Brain microvascular endothelial cell (primary cell): ENCODE measurements at regions not wholly inside any gene's neighbourhood (a gene's known extent, or its start where the extent isn't known, plus 50 kb on each side); places are given as distances from the start of the nearest gene placed in this dataset.

Experiments
- DNase-seq: peaks from one replicate; pipeline ENCODE4 v3.0.0-alpha.2; 2020
- H3K27ac ChIP-seq: fragments of 250-450 bp; sonication (Bioruptor Pico); 2 replicates; pipeline ENCODE4 v1.5.1; 2020; ENCODE audit warnings: mild to moderate bottlenecking, moderate library complexity
- H3K27me3 ChIP-seq: fragments of 250-450 bp; sonication (Bioruptor Pico); replicated peaks from 2 replicates; pipeline ENCODE4 v1.5.1; 2020; ENCODE audit warnings: mild to moderate bottlenecking
- H3K36me3 ChIP-seq: fragments of 250-450 bp; sonication (Bioruptor Pico); replicated peaks from 2 replicates; pipeline ENCODE4 v1.5.1; 2020; ENCODE audit warnings: mild to moderate bottlenecking
- H3K4me3 ChIP-seq: 2 replicates; pipeline ENCODE4 v1.5.1; 2011; ENCODE audit warnings: low read depth, mild to moderate bottlenecking, control low read depth, low read length, moderate library complexity
- CTCF ChIP-seq: IDR thresholded peaks from 2 replicates; pipeline ENCODE4 v1.5.1; 2011; ENCODE audit warnings: low read depth, mild to moderate bottlenecking, moderate library complexity, low read length, control low read depth, inconsistent platforms; ENCODE audit errors: missing control alignments
- in situ Hi-C: cut with HindIII; loops from 2 replicates; pipeline ENCODE4 v1.10.0; 2017; ENCODE audit warnings: low sequenced_read_pairs, low pct_ligation_motif_present

- Histone ChIP-seq H3K4me3 (no peak overlapping the region), H3K36me3 (no peaks in the 10 kb centered on the region), H3K27ac (peak overlapping the region; percentile 94), H3K27me3 (no peaks in the 10 kb centered on the region)
- no peak for TF ChIP-seq CTCF
- no peak for DNase-seq
- in situ Hi-C loops = no loop called here
These were observed 273.3 kb upstream of the ZPLD1 start for GRCh38 chr3:102161384-102162006.

GRCh38 chr3:102162251-102162650, 272.6 kb upstream of the ZPLD1 start:
- no peak for DNase-seq
- in situ Hi-C loops = no loop called here
- H3K36me3 ChIP-seq = no peaks in the 10 kb centered on the region
- H3K4me3 ChIP-seq = no peak overlapping the region
- TF ChIP-seq CTCF = no peak
- H3K27me3 ChIP-seq = no peaks in the 10 kb centered on the region
- H3K27ac ChIP-seq = peak overlapping the region; percentile 94

DNA sequence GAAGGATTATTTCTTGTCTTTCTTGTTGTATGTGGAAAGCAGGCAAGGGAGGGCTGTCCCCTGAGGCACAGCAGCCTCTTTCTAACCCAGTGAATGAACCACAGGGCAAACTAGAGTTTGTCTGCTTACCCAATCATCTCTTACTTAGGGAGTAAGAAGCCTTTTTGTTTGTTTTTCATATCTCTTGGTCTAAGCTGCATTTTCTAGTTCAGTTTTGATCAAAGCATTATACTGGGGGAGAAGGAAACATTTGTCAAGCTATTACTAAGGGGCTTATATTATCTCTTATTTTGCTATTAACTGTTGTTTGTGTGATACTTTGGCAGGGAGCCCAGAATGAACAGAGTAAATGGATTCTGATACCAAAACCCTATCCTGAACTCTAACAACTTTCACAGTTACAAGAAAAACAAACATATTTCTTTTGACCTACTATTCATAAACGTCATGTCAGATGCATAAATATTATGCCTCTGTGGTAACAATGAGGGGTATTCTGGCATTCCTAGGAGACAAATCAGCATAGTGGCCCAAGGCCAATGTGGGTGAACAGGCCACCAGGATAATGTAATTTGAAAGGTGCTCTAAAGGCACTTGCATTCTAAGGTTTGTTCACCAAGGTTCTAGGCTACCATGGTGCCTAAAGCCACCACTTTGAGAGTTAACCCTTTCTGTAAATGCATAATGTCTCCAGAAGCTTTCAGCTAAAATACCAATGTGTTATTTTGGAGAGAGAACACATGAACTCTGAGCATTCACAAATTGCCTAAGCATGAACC, 271.6 kb upstream of the ZPLD1 start:
- Histone ChIP-seq H3K27ac (peak overlapping the region; percentile 94), H3K4me3 (no peak overlapping the region), H3K27me3 (no peaks in the 10 kb centered on the region), H3K36me3 (no peaks in the 10 kb centered on the region)
- no peak for TF ChIP-seq CTCF
- DNase-seq = peak; percentile 93
- in situ Hi-C loops = no loop called here

DNA sequence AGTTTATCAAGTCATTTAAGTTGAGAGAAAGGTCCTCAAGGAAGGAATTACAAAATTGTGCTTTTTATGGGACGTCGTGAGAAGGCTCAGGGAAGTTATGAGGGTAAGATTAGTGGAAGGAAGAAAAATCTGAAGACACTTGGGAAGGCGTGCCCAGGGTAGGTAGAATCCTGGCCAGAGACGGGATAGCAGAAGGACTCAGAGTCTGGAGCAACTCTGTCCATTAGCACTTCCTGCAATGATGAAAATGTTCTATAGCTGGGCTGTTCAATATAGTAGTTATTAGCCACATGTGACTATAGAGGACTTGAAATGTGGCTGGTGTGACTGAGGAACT, 271.0 kb upstream of the ZPLD1 start:
- Histone ChIP-seq H3K27ac (peak overlapping the region; percentile 94), H3K27me3 (no peaks in the 10 kb centered on the region), H3K36me3 (no peaks in the 10 kb centered on the region), H3K4me3 (no peak overlapping the region)
- TF ChIP-seq CTCF = no peak
- DNase-seq = no peak
- in situ Hi-C loops = no loop called here

DNA sequence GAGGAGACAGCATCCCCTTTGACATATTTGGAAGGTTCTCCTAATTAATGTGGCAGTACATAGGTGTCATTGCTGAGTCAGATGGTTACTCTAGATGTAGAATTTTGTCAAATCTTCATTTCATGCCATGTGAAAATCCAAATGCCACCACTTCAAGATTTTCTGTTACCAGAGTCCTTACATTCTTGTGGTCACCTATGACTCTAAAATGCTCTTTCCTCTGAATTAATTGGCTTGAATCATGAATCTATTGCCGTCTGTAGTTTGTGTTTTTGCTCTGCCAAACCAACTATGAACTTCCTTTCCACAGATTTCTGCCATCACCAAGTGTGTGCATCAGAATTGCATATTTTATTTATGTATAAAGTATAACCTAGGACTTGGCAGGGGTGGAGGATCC, 269.4 kb upstream of the ZPLD1 start:
- Histone ChIP-seq H3K4me3 (no peak overlapping the region), H3K36me3 (no peaks in the 10 kb centered on the region), H3K27me3 (no peaks in the 10 kb centered on the region), H3K27ac (peak overlapping the region; percentile 58)
- TF ChIP-seq CTCF = no peak
- in situ Hi-C loops = no loop called here
- DNase-seq = peak; percentile 46
